ENCODE measurements at regions not wholly inside any gene's neighbourhood (a gene's known extent, or its start where the extent isn't known, plus 50 kb on each side); places are given as distances from the start of the nearest gene placed in this dataset.
"Not testable (repeated sequence)": the region's sequence is repeated elsewhere in the genome, so short reads cannot be mapped to it uniquely, and the experiment has no call there.

DNA sequence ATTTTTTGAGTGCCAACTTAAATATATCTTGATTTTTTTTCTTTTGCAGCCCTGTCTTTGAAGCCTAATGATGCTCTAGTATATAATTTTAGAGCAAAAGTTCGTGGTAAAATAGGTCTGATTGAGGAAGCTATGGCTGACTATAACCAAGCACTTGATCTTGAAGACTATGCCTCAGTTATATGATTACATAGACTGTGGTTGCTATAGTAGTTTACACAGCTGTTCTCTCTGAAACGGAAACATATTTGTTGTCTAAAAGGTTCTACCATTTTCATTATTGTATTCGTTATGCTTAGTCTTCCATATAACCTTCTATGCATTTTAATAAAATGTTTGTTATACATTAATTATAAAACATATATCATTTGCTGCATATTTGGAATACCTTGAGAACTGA, 246.7 kb downstream of the TTC6 start:
- DNase-seq (ENCODE audit: low read depth in 2 of 2): no peak

DNA sequence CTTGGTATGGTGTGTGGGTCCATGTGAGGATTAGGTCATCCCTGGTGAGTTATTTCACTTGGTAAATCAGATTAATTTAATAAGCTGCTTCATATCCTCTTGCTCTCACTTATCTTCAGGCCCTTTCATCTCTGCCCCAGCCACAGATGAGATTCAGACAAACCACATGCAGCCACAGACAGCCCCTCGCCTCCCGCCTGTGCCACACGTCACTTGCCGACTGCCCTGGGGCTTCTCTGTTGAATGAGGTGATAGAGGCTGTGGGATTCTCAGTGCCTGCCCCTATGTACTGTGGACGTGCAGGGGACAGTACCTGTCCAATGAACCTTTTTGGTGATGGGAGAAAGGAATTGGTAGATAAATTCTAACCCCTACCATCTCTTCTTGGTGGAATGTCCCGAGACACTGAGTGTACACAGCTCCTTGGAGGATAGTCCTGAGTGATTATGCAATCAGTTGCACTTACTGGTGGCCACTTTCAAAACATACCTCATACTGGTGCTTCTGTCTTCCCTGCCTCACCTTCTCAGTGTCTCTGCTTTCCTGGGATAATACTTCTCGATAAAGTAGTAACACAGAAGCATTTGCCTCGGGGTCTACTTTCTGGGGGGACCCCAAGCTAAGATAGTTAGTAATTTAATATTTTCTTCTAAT, 248.7 kb downstream of the TTC6 start:
- no peak for DNase-seq (ENCODE audit: low read depth in 2 of 2)

GRCh38 chr14:37844614-37845013, 249.2 kb downstream of the TTC6 start:
- DNase-seq (ENCODE audit: low read depth in 2 of 2): no peak

- DNase-seq (ENCODE audit: low read depth in 2 of 2): no peak
These were observed 253.7 kb downstream of the TTC6 start for GRCh38 chr14:37848985-37849621.

GRCh38 chr14:37851054-37851453, 255.6 kb downstream of the TTC6 start:
- no peak for DNase-seq (ENCODE audit: low read depth in 2 of 2)

DNA sequence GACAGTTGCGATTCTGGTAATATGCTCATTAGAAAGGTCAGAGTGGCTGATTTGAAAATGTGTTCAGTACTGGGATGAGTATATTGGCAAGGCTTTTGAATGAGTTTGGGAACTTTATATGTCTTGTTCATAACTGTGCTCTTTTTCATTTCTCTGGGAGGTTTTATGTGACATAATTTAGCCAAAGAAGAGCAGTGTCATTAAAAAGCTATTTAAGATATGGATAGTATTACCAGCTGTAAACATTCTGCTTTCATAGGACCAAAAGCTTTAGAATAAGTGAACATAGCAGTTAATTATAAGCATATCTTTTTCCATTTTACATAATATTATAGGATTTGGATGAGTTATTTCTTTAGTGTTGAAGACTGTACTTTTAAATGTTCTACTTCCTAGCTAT, 260.4 kb downstream of the TTC6 start:
- DNase-seq (ENCODE audit: low read depth in 2 of 2): no peak

- DNase-seq (ENCODE audit: low read depth in 2 of 2): no peak
These were observed 262.4 kb downstream of the TTC6 start for GRCh38 chr14:37857774-37858266.

GRCh38 chr14:37858733-37859132, 263.3 kb downstream of the TTC6 start:
- no peak for DNase-seq (ENCODE audit: low read depth in 2 of 2)

DNA sequence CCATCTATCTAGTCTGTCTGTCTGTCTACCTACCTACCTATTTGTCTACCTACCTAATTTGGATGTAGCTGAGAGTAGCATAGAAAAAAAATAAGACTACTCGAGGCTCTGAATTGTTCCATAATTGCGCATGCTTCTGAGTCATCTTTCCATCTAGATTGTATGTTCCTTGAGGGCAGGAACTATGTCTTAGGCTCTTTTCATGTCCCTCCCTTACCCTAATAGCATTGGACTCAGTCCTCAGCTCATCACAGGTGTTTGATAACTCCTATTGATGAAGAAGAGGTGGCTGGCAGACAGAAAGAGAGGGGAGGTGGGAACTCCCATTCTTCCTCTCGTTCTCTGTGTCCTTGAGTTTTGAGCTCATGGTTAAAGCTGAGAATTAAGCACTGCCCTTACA, 263.7 kb downstream of the TTC6 start:
- no peak for DNase-seq (ENCODE audit: low read depth in 2 of 2)

DNA sequence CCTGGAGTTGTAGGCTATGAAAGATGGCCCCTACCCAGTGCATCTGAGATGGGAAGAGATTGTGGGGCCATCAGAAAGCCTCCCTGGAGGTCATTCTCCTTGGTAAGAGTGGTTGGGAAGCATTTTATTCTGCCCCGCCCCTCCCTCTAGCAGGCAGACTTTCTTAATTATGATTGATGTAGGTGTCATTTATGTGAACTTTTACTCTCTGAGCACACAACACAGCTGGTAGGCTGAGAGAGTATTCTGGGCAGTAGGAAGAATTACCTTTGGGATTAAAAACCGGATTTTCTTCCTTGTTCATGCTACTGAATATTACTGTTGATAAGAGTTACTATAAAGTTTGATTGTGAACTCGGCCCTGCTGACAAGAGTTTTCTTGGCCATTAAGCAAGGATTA, 266.8 kb downstream of the TTC6 start:
- DNase-seq (ENCODE audit: low read depth in 2 of 2): no peak

DNA sequence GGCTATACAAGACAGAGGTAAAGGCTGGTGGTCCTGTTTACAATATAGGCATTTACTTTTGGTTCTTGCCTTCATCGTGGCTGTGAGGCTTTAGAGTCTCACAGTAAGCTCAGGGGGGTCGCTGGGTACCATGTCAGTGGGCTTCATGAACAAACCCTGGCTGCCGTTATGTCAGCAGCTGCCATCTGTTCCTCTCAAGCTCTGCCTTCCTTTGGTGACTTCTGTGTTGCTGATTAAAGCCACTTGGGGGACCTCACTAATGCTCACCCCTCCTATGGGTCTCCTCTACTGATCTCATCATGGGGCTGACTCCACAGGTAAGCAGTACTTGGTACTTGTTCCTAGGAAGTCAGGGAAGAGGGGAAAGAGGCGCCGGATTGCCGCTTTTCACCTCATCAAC, 268.7 kb downstream of the TTC6 start:
- no peak for DNase-seq (ENCODE audit: low read depth in 2 of 2)

DNA sequence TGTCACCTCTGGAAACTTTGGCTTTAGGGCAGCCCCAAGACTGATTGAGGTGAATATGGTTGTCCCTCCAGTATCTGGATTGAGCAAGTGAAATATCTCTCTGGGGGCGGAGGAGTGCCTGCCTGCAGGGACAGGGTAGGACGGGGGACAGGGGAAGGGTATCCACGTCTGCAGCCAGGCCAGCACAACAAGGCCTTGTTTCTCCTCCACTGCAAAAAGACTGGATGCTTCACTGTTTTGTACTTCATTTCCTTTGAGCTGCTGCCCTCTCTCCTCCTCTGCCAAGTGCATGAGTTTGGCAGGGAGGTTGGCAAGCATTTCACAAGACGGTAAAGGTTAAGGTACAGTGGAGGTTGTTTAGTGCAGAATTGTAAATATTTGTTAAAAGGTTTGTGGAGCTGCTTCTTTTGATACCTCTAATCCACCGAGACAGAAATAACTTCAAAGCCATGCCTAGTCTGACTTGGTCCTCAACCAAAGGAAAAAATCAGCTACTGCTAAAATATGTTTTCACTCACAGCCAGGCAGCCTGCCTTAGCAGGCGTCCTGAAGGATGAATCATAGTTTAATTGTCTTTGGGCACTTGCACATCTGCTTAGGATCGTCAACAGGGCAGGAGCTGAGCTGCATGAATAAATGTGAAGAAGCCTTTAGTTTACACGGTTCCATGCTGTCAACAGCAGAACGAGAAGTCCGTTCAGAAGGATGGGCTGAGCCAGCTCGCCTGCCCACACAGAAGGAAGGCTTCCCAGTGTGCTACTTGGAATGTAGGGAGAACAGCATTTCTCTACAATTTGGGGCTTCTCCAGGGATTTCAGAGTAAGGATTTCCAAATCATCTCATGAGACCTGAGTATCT, 269.7 kb downstream of the TTC6 start:
- DNase-seq (ENCODE audit: low read depth in 2 of 2): no peak

GRCh38 chr14:37865719-37866549, 270.5 kb downstream of the TTC6 start:
- no peak for DNase-seq (ENCODE audit: low read depth in 2 of 2)

GRCh38 chr14:37869633-37870032, 274.2 kb downstream of the TTC6 start:
- DNase-seq (ENCODE audit: low read depth in 2 of 2): no peak

DNA sequence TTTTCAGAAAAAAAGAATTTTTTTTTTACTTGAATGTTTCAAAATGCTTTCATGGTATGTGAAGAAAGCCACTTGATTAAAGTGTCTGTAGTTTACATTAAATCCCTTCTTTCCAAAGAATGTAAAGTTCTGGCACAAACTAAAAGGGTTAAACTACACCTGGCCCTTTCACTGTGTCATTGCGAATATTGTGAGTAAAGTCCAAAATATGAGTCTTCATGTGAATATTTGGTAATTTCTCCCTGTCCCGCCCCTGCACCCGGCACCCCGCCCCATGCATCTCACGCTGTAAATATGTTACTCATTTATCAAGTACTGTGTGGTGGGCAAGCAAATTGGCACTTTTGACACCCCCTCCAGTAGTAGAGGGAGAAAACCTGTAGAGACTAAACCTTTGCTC, 274.7 kb downstream of the TTC6 start:
- no peak for DNase-seq (ENCODE audit: low read depth in 2 of 2)

- DNase-seq (ENCODE audit: low read depth in 2 of 2): no peak
These were observed 275.4 kb downstream of the TTC6 start for GRCh38 chr14:37870632-37871346.

DNA sequence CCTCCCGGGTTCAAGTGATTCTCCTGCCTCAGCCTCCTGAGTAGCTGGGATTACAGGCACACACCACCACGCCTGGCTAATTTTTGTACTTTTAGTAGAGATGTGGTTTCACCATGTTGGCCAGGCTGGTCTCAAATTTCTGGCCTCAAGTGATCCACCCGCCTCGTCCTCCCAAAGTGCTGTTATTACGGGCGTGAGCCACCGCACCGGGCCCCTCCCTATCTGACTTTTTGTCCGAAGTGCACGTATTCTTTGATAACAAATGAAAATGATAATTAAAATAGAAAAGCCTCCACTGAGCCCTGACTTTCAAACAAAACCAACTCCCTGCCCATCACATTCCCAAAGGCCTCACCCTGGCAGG, 278.6 kb downstream of the TTC6 start:
- not testable (repeated sequence) for DNase-seq (ENCODE audit: low read depth in 2 of 2)

GRCh38 chr14:37874429-37875109, 279.1 kb downstream of the TTC6 start:
- DNase-seq (ENCODE audit: low read depth in 2 of 2): peak; percentile 29 to 45

- no peak for DNase-seq (ENCODE audit: low read depth in 2 of 2)
These were observed 292.8 kb downstream of the TTC6 start for GRCh38 chr14:37888234-37888633.

- no peak for DNase-seq (ENCODE audit: low read depth in 2 of 2)
These were observed 293.7 kb downstream of the TTC6 start for GRCh38 chr14:37889087-37889486.

- DNase-seq (ENCODE audit: low read depth in 2 of 2): no peak
These were observed 294.7 kb downstream of the TTC6 start for GRCh38 chr14:37890095-37890494.

All from activated CD8-positive, alpha-beta memory T cell treated with anti-CD3 and anti-CD28 coated beads for 4 hours (primary cell).